KMS-11 (cell line): ENCODE measurements at regions not wholly inside any gene's neighbourhood (a gene's known extent, or its start where the extent isn't known, plus 50 kb on each side); places are given as distances from the start of the nearest gene placed in this dataset.
A peak's percentile ranks its signal among the peaks of the same experiment; 100 is the strongest.
"Not testable (repeated sequence)": the region's sequence is repeated elsewhere in the genome, so short reads cannot be mapped to it uniquely, and the experiment has no call there.

Experiments
- H2AFZ ChIP-seq: fragments of 200-600 bp; sonication (generic); 2 replicates; pipeline ENCODE4 v1.6.1; 2016; ENCODE audit warnings: antibody characterized with exemption, mixed run types, low read depth
- H3K27ac ChIP-seq: fragments of 200-600 bp; sonication (generic); 2 replicates; pipeline ENCODE4 v1.6.1; 2016; ENCODE audit warnings: mild to moderate bottlenecking, mixed run types
- H3K27me3 ChIP-seq: fragments of 200-600 bp; sonication (generic); 2 replicates; pipeline ENCODE4 v1.6.1; 2017; ENCODE audit warnings: mild to moderate bottlenecking, low read depth, mixed run types, moderate library complexity; ENCODE audit not compliant: insufficient read depth
- H3K36me3 ChIP-seq: fragments of 200-600 bp; sonication (generic); 2 replicates; pipeline ENCODE4 v1.6.1; 2017; ENCODE audit warnings: mild to moderate bottlenecking, mixed run types; ENCODE audit not compliant: insufficient read depth
- H3K4me1 ChIP-seq: fragments of 200-600 bp; sonication (generic); 2 replicates; pipeline ENCODE4 v1.6.1; 2016; ENCODE audit warnings: mild to moderate bottlenecking, low read depth, mixed run types; ENCODE audit not compliant: poor library complexity, severe bottlenecking
- H3K4me2 ChIP-seq: fragments of 200-600 bp; sonication (generic); 2 replicates; pipeline ENCODE4 v1.7.0; 2016; ENCODE audit warnings: mild to moderate bottlenecking, mixed run types
- H3K4me3 ChIP-seq: fragments of 200-600 bp; sonication (generic); IDR thresholded peaks from 2 replicates; pipeline ENCODE4 v1.6.1; 2017; ENCODE audit warnings: low read depth, low read length, mixed read lengths; ENCODE audit not compliant: insufficient read depth
- H3K79me2 ChIP-seq: fragments of 200-600 bp; sonication (generic); 2 replicates; pipeline ENCODE4 v1.6.1; 2016; ENCODE audit warnings: low read depth, mixed run types; ENCODE audit not compliant: insufficient read depth
- H3K9ac ChIP-seq: fragments of 200-600 bp; sonication (generic); 2 replicates; pipeline ENCODE4 v1.6.1; 2016; ENCODE audit warnings: mild to moderate bottlenecking, mixed run types
- H4K20me1 ChIP-seq: fragments of 200-600 bp; sonication (generic); 2 replicates; pipeline ENCODE4 v1.6.1; 2016; ENCODE audit warnings: mild to moderate bottlenecking, mixed run types; ENCODE audit not compliant: insufficient read depth
- TF ChIP-seq, protein P1 (sequence below): fragments of 200-600 bp; sonication (generic); conservative IDR thresholded peaks from 2 replicates; pipeline ENCODE4 v1.6.1; 2017; ENCODE audit warnings: low read depth, mild to moderate bottlenecking, antibody characterized with exemption, low read length, moderate library complexity, mixed read lengths

DNA sequence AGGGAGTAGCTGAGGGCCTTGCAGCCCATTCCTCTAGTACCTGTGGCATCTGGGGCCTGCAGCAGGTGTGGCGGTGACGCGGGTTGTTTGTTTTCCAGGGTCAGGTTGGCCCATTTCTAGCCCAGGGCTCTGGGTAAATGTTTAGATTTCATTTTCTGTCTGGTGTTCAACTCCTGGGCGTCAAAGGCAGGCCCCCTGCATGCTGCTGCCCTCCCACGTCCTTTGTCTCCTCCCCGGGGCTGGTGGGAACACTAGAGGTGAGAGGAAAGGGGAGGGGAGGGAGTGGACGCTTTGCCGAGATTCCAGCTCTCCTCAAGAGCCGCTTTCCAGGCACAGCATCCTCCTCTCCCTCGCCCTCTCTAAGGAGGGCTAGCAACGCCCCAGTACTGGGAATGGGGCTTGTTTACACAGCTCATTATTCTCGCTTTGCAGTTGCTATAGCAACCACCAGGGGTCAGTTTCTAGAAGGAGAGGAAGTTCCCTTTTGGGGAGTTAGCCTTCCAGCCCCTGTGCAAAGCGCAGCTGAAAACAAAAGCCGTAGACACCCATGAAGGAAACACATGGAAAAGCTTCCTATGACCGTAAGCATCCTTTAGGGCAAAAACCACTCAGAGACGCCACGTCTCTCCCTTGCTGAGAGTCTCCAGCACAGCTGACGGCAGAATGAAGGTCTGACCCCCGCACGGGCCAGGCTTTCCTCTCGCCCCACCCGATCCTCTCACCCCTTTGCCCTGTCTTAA, 170.6 kb downstream of the LY86 start:
- H3K4me2 ChIP-seq: no peak overlapping the region
- H3K27ac ChIP-seq: no peak overlapping the region
- H3K4me3 ChIP-seq: no peak overlapping the region

DNA sequence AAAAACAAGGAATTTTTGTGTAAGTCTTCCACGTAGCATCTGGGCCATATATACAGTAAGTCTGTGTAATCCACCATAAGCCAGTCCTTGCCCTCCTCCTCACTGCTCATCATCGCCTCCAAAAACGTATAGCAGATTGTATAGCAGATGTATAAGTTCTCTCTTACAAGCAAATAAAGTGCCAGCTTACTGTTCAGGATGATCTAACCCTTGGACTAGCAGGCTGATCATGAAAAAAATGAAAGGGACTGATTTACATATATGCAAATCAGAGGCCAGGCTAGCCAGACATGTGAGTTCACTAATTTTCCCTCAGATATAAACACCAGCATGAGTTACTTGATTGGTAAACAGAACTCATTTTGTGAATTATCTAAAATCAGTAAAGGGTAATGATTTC, 171.5 kb downstream of the LY86 start:
- Histone ChIP-seq H3K79me2 (no peaks in the 10 kb centered on the region), H3K36me3 (no peaks in the 10 kb centered on the region), H2AFZ (no peak overlapping the region), H3K9ac (no peak overlapping the region), H3K27ac (no peak overlapping the region), H3K4me1 (peaks cover 7% of the 10 kb centered on the region), H3K4me3 (no peak overlapping the region), H3K4me2 (no peak overlapping the region), H3K27me3 (no peaks in the 10 kb centered on the region), H4K20me1 (no peaks in the 10 kb centered on the region)
- TF ChIP-seq, protein P1, sequence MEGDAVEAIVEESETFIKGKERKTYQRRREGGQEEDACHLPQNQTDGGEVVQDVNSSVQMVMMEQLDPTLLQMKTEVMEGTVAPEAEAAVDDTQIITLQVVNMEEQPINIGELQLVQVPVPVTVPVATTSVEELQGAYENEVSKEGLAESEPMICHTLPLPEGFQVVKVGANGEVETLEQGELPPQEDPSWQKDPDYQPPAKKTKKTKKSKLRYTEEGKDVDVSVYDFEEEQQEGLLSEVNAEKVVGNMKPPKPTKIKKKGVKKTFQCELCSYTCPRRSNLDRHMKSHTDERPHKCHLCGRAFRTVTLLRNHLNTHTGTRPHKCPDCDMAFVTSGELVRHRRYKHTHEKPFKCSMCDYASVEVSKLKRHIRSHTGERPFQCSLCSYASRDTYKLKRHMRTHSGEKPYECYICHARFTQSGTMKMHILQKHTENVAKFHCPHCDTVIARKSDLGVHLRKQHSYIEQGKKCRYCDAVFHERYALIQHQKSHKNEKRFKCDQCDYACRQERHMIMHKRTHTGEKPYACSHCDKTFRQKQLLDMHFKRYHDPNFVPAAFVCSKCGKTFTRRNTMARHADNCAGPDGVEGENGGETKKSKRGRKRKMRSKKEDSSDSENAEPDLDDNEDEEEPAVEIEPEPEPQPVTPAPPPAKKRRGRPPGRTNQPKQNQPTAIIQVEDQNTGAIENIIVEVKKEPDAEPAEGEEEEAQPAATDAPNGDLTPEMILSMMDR: no peak

More for the DNA sequence above, 170.6 kb downstream of the LY86 start:
- Histone ChIP-seq H3K9ac (no peak overlapping the region), H2AFZ (no peak overlapping the region), H3K4me1 (peaks cover 7% of the 10 kb centered on the region), H3K36me3 (no peaks in the 10 kb centered on the region), H3K27me3 (no peaks in the 10 kb centered on the region), H3K79me2 (no peaks in the 10 kb centered on the region), H4K20me1 (no peaks in the 10 kb centered on the region)
- TF ChIP-seq, protein P1: peak; percentile 53

DNA sequence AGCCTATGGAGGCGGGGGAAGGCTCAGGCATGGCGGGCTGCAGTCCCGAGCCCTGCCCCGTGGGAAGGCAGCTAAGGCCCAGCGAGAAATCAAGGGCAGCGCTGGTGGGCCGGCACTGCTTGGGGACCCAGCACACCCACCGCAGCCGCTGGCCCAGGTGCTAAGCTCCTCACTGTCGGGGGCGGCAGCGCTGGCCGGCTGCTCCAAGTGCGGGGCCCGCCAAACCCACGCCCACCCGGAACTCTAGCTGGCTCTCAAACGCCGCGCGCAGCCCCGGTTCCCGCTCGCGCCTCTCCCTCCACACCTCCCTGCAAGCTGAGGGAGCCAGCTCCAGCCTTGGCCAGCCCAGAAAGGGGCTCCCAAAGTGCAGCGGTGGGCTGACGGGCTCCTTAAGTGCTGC, 174.0 kb downstream of the LY86 start:
- H2AFZ ChIP-seq, H3K9ac ChIP-seq, H3K36me3 ChIP-seq, H3K4me3 ChIP-seq, H3K4me2 ChIP-seq, H3K79me2 ChIP-seq, H4K20me1 ChIP-seq, H3K27ac ChIP-seq, H3K27me3 ChIP-seq: not testable (repeated sequence)
- peaks cover 32% of the 10 kb centered on the region for H3K4me1 ChIP-seq

DNA sequence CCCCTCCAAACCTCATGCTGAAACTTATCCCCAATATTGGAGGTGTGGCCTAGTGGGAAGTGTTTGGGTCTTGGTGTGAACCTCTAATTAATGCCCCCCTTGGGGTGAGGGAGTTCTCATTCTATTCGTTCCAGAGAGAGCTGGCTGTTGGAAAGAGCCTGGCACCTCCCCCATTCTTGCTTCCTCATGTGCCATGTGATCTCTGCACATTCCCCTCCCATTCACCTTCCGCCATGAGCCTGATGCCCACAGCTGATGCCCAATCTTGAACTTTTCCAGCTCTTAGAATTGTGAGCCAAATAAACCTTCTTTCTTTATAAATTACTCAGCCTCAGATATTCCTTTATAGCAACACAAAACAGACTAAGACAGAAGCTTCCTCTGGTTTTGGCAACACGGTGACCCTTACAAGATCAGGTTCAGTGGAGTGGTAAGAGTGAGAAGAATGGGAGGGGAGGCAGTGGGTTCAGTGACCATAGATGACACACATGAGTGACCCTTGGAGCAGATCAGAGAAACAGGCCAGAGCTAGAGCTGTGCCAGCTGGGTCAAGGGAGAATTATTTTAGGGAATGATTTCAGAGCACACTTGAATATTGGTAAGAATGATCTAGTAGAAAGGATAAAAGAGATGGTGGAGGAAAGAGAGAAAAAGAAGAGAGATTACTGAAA, 176.4 kb downstream of the LY86 start:
- Histone ChIP-seq H3K27ac (no peak overlapping the region), H3K4me1 (peaks cover 27% of the 10 kb centered on the region), H3K4me3 (no peak overlapping the region), H3K9ac (no peak overlapping the region), H3K36me3 (no peaks in the 10 kb centered on the region), H4K20me1 (no peaks in the 10 kb centered on the region), H3K79me2 (no peaks in the 10 kb centered on the region), H3K27me3 (no peaks in the 10 kb centered on the region), H2AFZ (no peak overlapping the region), H3K4me2 (no peak overlapping the region)
- TF ChIP-seq, protein P1: no peak
